ENCODE measurements at regions not wholly inside any gene's neighbourhood (a gene's known extent, or its start where the extent isn't known, plus 50 kb on each side); places are given as distances from the start of the nearest gene placed in this dataset.

DNA sequence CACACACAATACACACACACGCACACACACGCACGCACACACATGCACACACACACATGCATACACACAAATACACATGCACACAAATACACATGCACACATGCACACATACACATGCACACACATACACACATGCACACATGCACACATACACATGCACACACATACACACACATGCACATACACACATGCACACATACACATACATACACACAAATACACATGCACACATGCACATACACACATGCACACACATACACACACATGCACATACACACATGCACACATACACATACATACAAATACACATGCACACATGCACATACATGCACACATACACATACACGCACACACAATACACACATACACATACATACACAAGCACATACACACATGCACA, 175.4 kb upstream of the RREB1 start:
- DNase-seq (ENCODE audit: low read depth), result no peak
- no peak overlapping the region for H3K4me3 ChIP-seq (replicated peaks; ENCODE audit: low read depth, low read length)
- TF ChIP-seq, protein P1, sequence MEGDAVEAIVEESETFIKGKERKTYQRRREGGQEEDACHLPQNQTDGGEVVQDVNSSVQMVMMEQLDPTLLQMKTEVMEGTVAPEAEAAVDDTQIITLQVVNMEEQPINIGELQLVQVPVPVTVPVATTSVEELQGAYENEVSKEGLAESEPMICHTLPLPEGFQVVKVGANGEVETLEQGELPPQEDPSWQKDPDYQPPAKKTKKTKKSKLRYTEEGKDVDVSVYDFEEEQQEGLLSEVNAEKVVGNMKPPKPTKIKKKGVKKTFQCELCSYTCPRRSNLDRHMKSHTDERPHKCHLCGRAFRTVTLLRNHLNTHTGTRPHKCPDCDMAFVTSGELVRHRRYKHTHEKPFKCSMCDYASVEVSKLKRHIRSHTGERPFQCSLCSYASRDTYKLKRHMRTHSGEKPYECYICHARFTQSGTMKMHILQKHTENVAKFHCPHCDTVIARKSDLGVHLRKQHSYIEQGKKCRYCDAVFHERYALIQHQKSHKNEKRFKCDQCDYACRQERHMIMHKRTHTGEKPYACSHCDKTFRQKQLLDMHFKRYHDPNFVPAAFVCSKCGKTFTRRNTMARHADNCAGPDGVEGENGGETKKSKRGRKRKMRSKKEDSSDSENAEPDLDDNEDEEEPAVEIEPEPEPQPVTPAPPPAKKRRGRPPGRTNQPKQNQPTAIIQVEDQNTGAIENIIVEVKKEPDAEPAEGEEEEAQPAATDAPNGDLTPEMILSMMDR (IDR thresholded peaks at IDR 0.05; ENCODE audit: low read length, missing control alignments), result no peak

DNA sequence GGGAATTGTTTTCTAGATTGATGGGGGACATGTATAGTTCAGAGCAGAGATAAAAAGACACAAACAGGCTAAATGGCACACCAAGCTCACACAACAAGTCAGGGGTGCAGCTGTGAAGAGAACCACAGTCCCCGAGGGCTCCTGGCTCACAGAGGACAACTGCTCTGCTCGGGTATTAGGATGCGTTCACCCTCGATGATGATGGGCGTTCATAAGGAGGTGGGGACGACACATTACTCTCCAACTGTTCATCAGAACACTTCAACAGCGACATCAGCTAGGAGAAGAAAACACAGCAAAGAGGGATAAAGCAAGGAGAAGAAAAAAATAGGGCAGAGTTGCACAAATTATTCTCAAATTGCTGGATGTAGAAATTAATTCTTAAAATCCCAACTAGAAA, 174.8 kb upstream of the RREB1 start:
- H3K4me3 ChIP-seq (replicated peaks; ENCODE audit: low read depth, low read length), result no peak overlapping the region
- TF ChIP-seq, protein P1 (IDR thresholded peaks at IDR 0.05; ENCODE audit: low read length, missing control alignments), result no peak
- no peak for DNase-seq (ENCODE audit: low read depth)

DNA sequence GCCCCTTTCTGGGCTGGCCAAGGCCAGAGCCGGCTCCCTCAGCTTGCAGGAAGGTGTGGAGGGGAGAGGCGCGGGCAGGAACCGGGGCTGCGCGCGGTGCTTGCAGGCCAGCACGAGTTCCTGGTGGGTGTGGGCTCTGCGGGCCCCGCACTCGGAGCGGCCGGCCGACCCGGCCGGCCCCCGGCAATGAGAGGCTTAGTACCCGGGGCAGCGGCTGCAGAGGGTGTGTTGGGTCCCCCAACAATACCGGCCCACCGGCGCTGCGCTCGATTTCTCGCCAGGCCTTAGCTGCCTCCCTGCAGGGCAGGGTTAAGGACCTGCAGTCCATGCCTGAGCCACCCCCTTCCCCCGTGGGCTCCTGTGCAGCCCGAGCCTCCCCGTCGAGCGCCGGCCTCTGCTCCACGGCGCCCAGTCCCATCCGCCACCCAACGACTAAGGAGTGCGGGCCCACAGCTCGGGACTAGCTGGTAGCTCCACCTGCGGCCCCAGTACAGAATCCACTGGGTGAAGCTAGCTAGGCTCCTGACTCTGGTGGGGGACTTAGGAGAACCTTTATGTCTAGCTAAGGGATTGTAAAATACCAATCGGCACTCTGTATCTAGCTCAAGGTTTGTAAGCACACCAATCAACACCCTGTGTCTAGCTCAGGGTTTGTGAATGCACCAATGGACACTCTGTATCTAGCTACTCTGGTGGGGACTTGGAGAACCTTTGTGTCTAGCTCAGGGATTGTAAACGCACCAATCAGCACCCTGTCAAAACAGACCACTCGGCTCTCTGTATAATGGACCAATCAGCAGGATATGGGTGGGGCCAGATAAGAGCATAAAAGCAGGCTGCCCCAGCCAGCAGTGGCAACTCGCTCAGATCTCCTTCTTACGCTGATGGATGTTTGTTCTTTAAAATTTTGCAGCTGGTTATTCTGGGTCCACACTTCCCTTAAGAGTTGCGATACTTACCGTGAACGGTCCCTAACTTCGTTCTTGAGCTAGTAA, 167.4 kb upstream of the RREB1 start:
- no peak for DNase-seq (ENCODE audit: low read depth)
- TF ChIP-seq, protein P1 (IDR thresholded peaks at IDR 0.05; ENCODE audit: low read length, missing control alignments), result no peak

DNA sequence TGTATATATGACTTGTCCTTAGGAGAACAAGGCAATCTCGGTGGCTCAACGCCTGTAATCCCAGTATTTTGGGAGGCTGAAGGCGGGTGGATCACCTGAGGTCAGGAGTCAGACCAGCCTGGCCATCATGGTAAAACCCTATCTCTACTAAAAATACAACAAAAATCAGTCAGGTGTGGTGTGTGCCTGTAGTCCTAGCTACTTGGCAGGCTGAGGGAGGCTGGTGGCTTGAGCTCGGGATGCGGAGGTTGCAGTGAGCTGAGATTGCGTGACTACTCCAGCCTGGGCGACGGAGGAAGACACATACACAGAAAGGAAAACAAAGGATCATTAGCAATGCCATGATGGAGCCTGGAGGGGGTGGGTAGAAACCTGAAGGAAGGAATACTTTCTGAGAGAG, 166.6 kb upstream of the RREB1 start:
- no peak for DNase-seq (ENCODE audit: low read depth)
- H3K4me3 ChIP-seq (replicated peaks; ENCODE audit: low read depth, low read length), result no peak overlapping the region
- TF ChIP-seq, protein P1 (IDR thresholded peaks at IDR 0.05; ENCODE audit: low read length, missing control alignments), result no peak

More for the DNA sequence above, 167.4 kb upstream of the RREB1 start:
- no peak overlapping the region for H3K4me3 ChIP-seq (replicated peaks; ENCODE audit: low read depth, low read length)

DNA sequence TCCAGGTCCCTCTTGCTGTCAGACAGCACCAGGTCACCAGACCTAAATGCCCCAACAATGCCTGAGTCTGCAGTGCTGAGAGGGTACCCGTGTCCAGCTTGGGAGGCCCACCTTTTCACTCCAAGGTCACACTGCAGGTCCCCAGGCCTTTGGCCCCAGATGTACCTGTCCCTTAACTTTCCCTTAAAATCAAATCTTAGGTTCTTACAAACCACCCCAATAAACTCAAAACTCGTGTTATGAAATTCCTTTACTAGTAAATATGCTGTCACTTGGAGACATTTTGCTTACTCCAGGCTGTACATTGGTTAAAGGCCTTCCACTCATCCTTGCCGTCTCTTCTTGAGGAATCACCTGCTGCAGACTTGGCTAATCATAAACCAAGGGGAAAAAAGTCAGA, 165.7 kb upstream of the RREB1 start:
- TF ChIP-seq, protein P1 (IDR thresholded peaks at IDR 0.05; ENCODE audit: low read length, missing control alignments), result no peak
- DNase-seq (ENCODE audit: low read depth), result no peak
- no peak overlapping the region for H3K4me3 ChIP-seq (replicated peaks; ENCODE audit: low read depth, low read length)

DNA sequence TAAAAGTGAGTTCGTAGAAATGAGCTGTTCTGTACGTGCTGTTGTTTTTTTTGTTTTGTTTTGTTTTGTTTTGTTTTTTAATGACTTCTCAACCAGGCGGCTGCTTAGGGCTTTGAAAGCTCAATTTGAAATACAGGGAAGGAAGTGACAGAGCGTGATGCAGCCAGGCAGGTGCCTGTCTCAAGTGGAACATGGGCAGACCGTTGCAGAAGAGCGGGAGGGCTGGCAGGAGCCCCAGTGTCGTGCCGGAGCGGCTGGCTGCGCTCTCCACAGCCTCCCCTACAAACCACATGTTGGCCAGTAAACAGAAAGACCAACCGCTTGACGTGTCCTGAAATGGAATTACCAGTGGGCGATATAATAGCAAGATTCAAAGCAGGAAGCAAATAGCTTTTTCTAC, 164.9 kb upstream of the RREB1 start:
- H3K4me3 ChIP-seq (replicated peaks; ENCODE audit: low read depth, low read length), result no peak overlapping the region
- TF ChIP-seq, protein P1 (IDR thresholded peaks at IDR 0.05; ENCODE audit: low read length, missing control alignments), result no peak
- DNase-seq (ENCODE audit: low read depth), result peak; percentile 3

Measured in fibroblast of pulmonary artery (primary cell).